ENCODE measurements at regions not wholly inside any gene's neighbourhood (a gene's known extent, or its start where the extent isn't known, plus 50 kb on each side); places are given as distances from the start of the nearest gene placed in this dataset.

- TF ChIP-seq CTCF (IDR thresholded peaks at IDR 0.05; ENCODE audit: low read length) (no peak), EZH2 (IDR thresholded peaks at IDR 0.05; ENCODE audit: borderline replicate concordance, low read length) (no peak)
Measured at GRCh38 chr12:67818459-67818903, 169.9 kb downstream of the DYRK2 start.

All from OCI-LY1 (cell line).